ENCODE measurements at regions not wholly inside any gene's neighbourhood (a gene's known extent, or its start where the extent isn't known, plus 50 kb on each side); places are given as distances from the start of the nearest gene placed in this dataset.

DNA sequence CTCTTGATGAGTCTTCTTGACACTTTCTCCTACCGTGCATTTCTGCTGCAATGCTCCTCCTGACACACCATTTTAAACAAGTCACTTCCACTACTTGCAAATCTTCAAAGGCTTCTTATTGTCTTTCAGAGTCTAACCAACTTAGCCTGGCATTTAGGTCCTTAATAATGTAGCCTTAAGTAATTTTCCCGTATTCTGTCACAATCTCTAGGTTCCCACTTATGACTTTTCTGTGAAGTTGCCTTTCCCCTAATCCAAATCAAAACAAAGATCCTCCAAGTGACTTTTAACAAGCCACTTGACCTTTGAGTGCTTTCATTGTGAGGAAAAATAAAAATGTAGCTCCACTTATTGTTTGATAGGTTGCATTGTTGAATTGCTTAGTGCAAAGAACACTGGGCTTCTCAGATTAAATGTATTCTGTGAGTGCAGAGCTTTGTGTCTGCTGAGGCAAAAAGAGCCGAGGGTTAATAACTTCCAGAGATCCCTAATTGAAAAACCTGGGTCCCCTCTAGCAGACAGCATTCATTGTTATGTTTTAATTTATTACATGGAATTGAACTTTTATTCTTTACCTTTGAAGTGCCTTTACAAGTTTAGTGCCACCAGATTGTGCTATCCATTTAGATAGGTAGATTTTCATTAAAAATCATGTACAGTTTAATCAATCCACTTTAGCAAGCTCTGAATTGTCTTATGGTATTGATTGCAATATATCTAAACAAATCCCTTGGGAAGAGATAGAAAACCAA lies 341.7 kb upstream of the TYRP1 start:
- no peaks in the 10 kb centered on the region for H3K27me3 ChIP-seq (ENCODE audit: control insufficient read depth in 3 of 3, insufficient read depth in 3 of 3, low read length in 2 of 3)
- H3K9ac ChIP-seq (ENCODE audit: insufficient read depth in 1 of 2, low read length in 2 of 2), result no peak overlapping the region
- H3K4me1 ChIP-seq (ENCODE audit: control insufficient read depth in 5 of 5, insufficient read depth in 5 of 5, low read length in 5 of 5), result no peaks in the 10 kb centered on the region
- H3K4me3 ChIP-seq, result no peak overlapping the region
- peaks cover 0 to 2% (median 0%) of the 10 kb centered on the region in 4 donors for H3K9me3 ChIP-seq (ENCODE audit: control insufficient read depth in 4 of 4, insufficient read depth in 3 of 4, low read length in 3 of 4)
- WGBS, 2 donors, result 57 to 74% methylated on average over 3 of the region's 3 CpGs
- DNase-seq (peak in 1 of 3 donors; percentile 1), ATAC-seq (ENCODE audit: insufficient read depth, low FRiP score) (no peak)
- no peak overlapping the region for H3K27ac ChIP-seq (ENCODE audit: low read depth in 1 of 2, low read length in 1 of 2)
- H3K36me3 ChIP-seq (ENCODE audit: control insufficient read depth in 4 of 4, insufficient read depth in 4 of 4, low read length in 4 of 4), result no peaks in the 10 kb centered on the region
- TF ChIP-seq, protein P1, sequence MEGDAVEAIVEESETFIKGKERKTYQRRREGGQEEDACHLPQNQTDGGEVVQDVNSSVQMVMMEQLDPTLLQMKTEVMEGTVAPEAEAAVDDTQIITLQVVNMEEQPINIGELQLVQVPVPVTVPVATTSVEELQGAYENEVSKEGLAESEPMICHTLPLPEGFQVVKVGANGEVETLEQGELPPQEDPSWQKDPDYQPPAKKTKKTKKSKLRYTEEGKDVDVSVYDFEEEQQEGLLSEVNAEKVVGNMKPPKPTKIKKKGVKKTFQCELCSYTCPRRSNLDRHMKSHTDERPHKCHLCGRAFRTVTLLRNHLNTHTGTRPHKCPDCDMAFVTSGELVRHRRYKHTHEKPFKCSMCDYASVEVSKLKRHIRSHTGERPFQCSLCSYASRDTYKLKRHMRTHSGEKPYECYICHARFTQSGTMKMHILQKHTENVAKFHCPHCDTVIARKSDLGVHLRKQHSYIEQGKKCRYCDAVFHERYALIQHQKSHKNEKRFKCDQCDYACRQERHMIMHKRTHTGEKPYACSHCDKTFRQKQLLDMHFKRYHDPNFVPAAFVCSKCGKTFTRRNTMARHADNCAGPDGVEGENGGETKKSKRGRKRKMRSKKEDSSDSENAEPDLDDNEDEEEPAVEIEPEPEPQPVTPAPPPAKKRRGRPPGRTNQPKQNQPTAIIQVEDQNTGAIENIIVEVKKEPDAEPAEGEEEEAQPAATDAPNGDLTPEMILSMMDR (IDR thresholded peaks at IDR 0.05; ENCODE audit: control extremely low read depth, extremely low read depth), result no peak

DNA sequence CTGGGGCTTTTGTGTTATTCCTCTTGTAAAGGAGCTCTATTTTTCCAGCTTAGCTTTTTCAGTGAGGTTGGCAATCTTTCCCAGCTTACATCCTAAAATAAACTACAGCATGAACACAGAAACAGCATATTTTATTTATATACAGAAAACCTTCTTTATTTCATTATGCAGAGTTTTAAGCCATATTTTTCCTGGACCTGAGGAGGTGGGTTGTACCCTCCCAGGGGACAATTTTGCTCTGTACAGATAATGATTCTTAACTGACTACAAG lies 341.2 kb upstream of the TYRP1 start:
- Histone ChIP-seq H3K9ac (ENCODE audit: insufficient read depth in 1 of 2, low read length in 2 of 2) (no peak overlapping the region), H3K4me3 (no peak overlapping the region), H3K27me3 (ENCODE audit: control insufficient read depth in 3 of 3, insufficient read depth in 3 of 3, low read length in 2 of 3) (no peaks in the 10 kb centered on the region), H3K27ac (ENCODE audit: low read depth in 1 of 2, low read length in 1 of 2) (no peak overlapping the region), H3K9me3 (ENCODE audit: control insufficient read depth in 4 of 4, insufficient read depth in 3 of 4, low read length in 3 of 4) (peaks cover 0 to 2% (median 0%) of the 10 kb centered on the region in 4 donors), H3K4me1 (ENCODE audit: control insufficient read depth in 5 of 5, insufficient read depth in 5 of 5, low read length in 5 of 5) (no peaks in the 10 kb centered on the region), H3K36me3 (ENCODE audit: control insufficient read depth in 4 of 4, insufficient read depth in 4 of 4, low read length in 4 of 4) (no peaks in the 10 kb centered on the region)
- TF ChIP-seq, protein P1 (IDR thresholded peaks at IDR 0.05; ENCODE audit: control extremely low read depth, extremely low read depth), result no peak
- DNase-seq, result no peak
- no peak for ATAC-seq (ENCODE audit: insufficient read depth, low FRiP score)

DNA sequence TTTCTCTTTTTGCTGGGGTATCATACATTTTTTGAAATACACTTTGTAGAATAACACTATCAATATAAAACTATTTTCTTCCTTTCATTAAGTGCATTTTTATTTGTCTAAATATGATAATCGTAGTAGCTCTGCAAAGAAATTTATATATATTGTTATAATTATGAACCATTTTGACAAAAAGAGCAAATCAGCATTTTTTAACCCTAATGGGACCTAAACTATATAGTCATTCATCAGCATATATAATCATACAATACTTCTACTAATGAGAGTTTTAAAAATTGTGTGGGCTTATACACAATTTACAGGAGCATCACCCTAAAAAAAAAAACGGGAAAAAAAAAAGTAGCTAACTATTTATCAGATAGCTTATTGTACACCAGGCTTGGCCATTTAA lies 329.7 kb upstream of the TYRP1 start:
- Histone ChIP-seq H3K4me3 (no peak overlapping the region), H3K27ac (ENCODE audit: low read depth in 1 of 2, low read length in 1 of 2) (no peak overlapping the region), H3K36me3 (ENCODE audit: control insufficient read depth in 4 of 4, insufficient read depth in 4 of 4, low read length in 4 of 4) (no peaks in the 10 kb centered on the region), H3K9me3 (ENCODE audit: control insufficient read depth in 4 of 4, insufficient read depth in 3 of 4, low read length in 3 of 4) (no peaks in the 10 kb centered on the region), H3K9ac (ENCODE audit: insufficient read depth in 1 of 2, low read length in 2 of 2) (no peak overlapping the region), H3K4me1 (ENCODE audit: control insufficient read depth in 5 of 5, insufficient read depth in 5 of 5, low read length in 5 of 5) (no peaks in the 10 kb centered on the region), H3K27me3 (ENCODE audit: control insufficient read depth in 3 of 3, insufficient read depth in 3 of 3, low read length in 2 of 3) (no peaks in the 10 kb centered on the region)
- TF ChIP-seq, protein P1 (IDR thresholded peaks at IDR 0.05; ENCODE audit: control extremely low read depth, extremely low read depth), result no peak
- DNase-seq, result no peak
- ATAC-seq (ENCODE audit: insufficient read depth, low FRiP score), result no peak
- 52 to 81% methylated on average over 2 of the region's 2 CpGs for WGBS, 2 donors

DNA sequence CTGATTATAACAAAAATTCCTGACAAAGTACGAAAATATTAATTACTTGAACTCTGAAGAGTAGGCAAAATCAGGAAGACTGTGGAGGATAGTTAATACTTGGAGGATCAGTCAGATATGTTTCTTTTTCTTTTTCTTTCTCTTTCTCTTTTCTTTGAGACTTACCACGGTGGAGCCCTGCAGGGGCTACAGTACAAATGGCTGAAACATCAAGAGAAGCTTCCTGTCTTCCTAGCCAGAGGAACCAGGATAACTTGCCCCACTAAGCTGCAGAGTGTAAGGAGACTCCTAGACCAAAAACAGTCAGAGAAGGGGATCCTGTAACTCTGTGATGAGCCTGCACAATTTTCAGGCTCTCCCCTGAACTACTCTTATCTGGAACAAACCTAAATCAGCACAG lies 324.6 kb upstream of the TYRP1 start:
- no peak overlapping the region for H3K9ac ChIP-seq (ENCODE audit: insufficient read depth in 1 of 2, low read length in 2 of 2)
- ATAC-seq (ENCODE audit: insufficient read depth, low FRiP score) (no peak), DNase-seq (no peak)
- no peak overlapping the region for H3K4me3 ChIP-seq
- TF ChIP-seq, protein P1 (IDR thresholded peaks at IDR 0.05; ENCODE audit: control extremely low read depth, extremely low read depth), result no peak
- no peaks in the 10 kb centered on the region for H3K4me1 ChIP-seq (ENCODE audit: control insufficient read depth in 5 of 5, insufficient read depth in 5 of 5, low read length in 5 of 5)
- no peaks in the 10 kb centered on the region for H3K36me3 ChIP-seq (ENCODE audit: control insufficient read depth in 4 of 4, insufficient read depth in 4 of 4, low read length in 4 of 4)
- H3K27ac ChIP-seq (ENCODE audit: low read depth in 1 of 2, low read length in 1 of 2), result no peak overlapping the region
- WGBS, 2 donors, result 45 to 54% methylated on average over 2 of the region's 2 CpGs
- H3K9me3 ChIP-seq (ENCODE audit: control insufficient read depth in 4 of 4, insufficient read depth in 3 of 4, low read length in 3 of 4), result no peaks in the 10 kb centered on the region
- H3K27me3 ChIP-seq (ENCODE audit: control insufficient read depth in 3 of 3, insufficient read depth in 3 of 3, low read length in 2 of 3), result no peaks in the 10 kb centered on the region

Data from lung (tissue), 11 donors.